K562 (cell line): ENCODE measurements at regions not wholly inside any gene's neighbourhood (a gene's known extent, or its start where the extent isn't known, plus 50 kb on each side); places are given as distances from the start of the nearest gene placed in this dataset.

ENCODE experiments used
- ATAC-seq: fragments of 200-7000 bp; cut with Tn5 transposase; 3 replicates; pipeline ENCODE4 v1.9.1; 2020; ENCODE audit warnings: moderate library complexity
- BruUV-seq: library from RNA; stranded (reverse); fragments of 400-500 nt; replicated peaks from 2 replicates; lab custom pipeline; 2021; lab: Mats Ljungman, UMichigan
- CTCF ChIA-PET: fragments of 300-600 bp; formaldehyde crosslinking; extraction: SDS; loops from one replicate; lab custom pipeline; 2021; ENCODE audit warnings: low intra/inter-chr PET ratio; lab: Yijun Ruan, JAX
- POLR2A ChIA-PET: fragments of 300-600, 350-650 bp; sonication (Branson Sonifier 250); formaldehyde crosslinking; extraction: SDS; loops from one replicate; lab custom pipeline; 2021; ENCODE audit warnings: antibody characterized with exemption, inconsistent platforms; lab: Yijun Ruan, JAX
- DNase-seq, 4 experiments: peaks; one replicate each; pipeline versions ENCODE4 v3.0.0 to v3.0.0-alpha.2; 2011 to 2018; ENCODE audit warnings: low spot score in 3 of 4, mixed read lengths in 3 of 4; ENCODE audit errors: extremely low read depth in 1 of 4
- FAIRE-seq: peaks from 2 replicates; lab custom pipeline; 2011; peaks lifted over from hg19 to GRCh38; lab: Jason Lieb, UNC
- H2AFZ ChIP-seq: 2 replicates; pipeline ENCODE4 v1.6.0; 2011; ENCODE audit warnings: low read depth, low read length, control low read depth, inconsistent platforms
- H3K27ac ChIP-seq: fragments of 200-600 bp; 3 replicates; pipeline ENCODE4 v1.8.0; 2011; ENCODE audit warnings: low read depth, mild to moderate bottlenecking, control low read depth, inconsistent platforms, low read length, moderate library complexity, mixed read lengths; ENCODE audit errors: extremely low read depth
- H3K27me3 ChIP-seq, 2 experiments: fragments of 300-600 bp in 1 of 2; 2 replicates in 1 of 2; 3 replicates in 1 of 2; pipeline versions ENCODE4 v1.6.0 to v1.8.0; 2011; ENCODE audit warnings: inconsistent platforms in 2 of 2, low read length in 2 of 2, mild to moderate bottlenecking in 1 of 2, mixed read lengths in 1 of 2, moderate library complexity in 1 of 2; ENCODE audit not compliant: control insufficient read depth in 2 of 2, insufficient read depth in 2 of 2
- H3K36me3 ChIP-seq: fragments of 300-600 bp; 3 replicates; pipeline ENCODE4 v1.8.0; 2011; ENCODE audit warnings: mild to moderate bottlenecking, low read length, inconsistent platforms; ENCODE audit not compliant: control insufficient read depth, insufficient read depth
- H3K4me1 ChIP-seq, 2 experiments: fragments of 200-600 bp in 1 of 2; replicated peaks in 1 of 2; 2 replicates in 1 of 2; 3 replicates in 1 of 2; pipeline versions ENCODE4 v1.5.1 to v1.8.0; 2011; ENCODE audit warnings: inconsistent platforms in 2 of 2, low read length in 2 of 2, mild to moderate bottlenecking in 1 of 2, mixed read lengths in 1 of 2, moderate library complexity in 1 of 2; ENCODE audit not compliant: control insufficient read depth in 2 of 2, insufficient read depth in 2 of 2
- H3K4me2 ChIP-seq: 2 replicates; pipeline ENCODE4 v1.6.1; 2011; ENCODE audit warnings: low read length, control low read depth, inconsistent platforms, mixed read lengths; ENCODE audit not compliant: insufficient read depth
- H3K4me3 ChIP-seq: fragments of 200-600 bp; sonication (generic), shearing (Covaris generic); 2 replicates; pipeline ENCODE4 v1.5.1; 2016; ENCODE audit warnings: control low read depth, inconsistent platforms
- H3K79me2 ChIP-seq: fragments of 200-600 bp; 3 replicates; pipeline ENCODE4 v1.8.0; 2011; ENCODE audit warnings: low read length, inconsistent platforms; ENCODE audit not compliant: control insufficient read depth, insufficient read depth
- H3K9ac ChIP-seq, 2 experiments: 2 replicates each; pipeline versions ENCODE4 v1.6.0 to v1.6.1; 2011; ENCODE audit warnings: low read depth in 2 of 2, low read length in 2 of 2, control low read depth in 1 of 2, inconsistent platforms in 1 of 2, mild to moderate bottlenecking in 1 of 2, mixed read lengths in 1 of 2; ENCODE audit not compliant: insufficient read depth in 1 of 2
- H3K9me1 ChIP-seq: one replicate; pipeline ENCODE4 v1.6.0; 2011; ENCODE audit warnings: inconsistent platforms, mild to moderate bottlenecking, low read length, moderate library complexity; ENCODE audit not compliant: control insufficient read depth, insufficient read depth
- H3K9me3 ChIP-seq: replicated peaks from 2 replicates; pipeline ENCODE4 v1.5.1; 2011; ENCODE audit warnings: low read depth, low read length, inconsistent platforms; ENCODE audit not compliant: control insufficient read depth, insufficient read depth
- H4K20me1 ChIP-seq: replicated peaks from 2 replicates; pipeline ENCODE4 v1.6.1; 2011; ENCODE audit warnings: low read length, inconsistent platforms, mixed read lengths; ENCODE audit not compliant: control insufficient read depth, insufficient read depth
- E2F5 ChIP-seq: sonication (generic); formaldehyde crosslinking; IDR thresholded peaks from 2 replicates; pipeline ENCODE4 v1.8.0; 2022; ENCODE audit warnings: mild to moderate bottlenecking, missing genetic modification reagents
- FOXJ2 ChIP-seq: fragments of 200-800 bp; sonication (Bioruptor generic); IDR thresholded peaks from 2 replicates; pipeline ENCODE4 v1.6.1; 2016; ENCODE audit warnings: missing genetic modification characterization, missing compliant biosample characterization
- POLR3G ChIP-seq: IDR thresholded peaks from 2 replicates; pipeline ENCODE4 v1.6.1; 2011; ENCODE audit not compliant: insufficient read length, insufficient replicate concordance; ENCODE audit errors: extremely low read depth
- SOX6 ChIP-seq: fragments of 450-650 bp; IDR thresholded peaks from 2 replicates; pipeline ENCODE4 v1.6.1; 2014; ENCODE audit warnings: mild to moderate bottlenecking
- WGBS: fragments of 100-300 bp; shearing (Covaris generic); methylation state at CpG from one replicate; pipeline ENCODE4 v1.1.6; 2016; ENCODE audit warnings: low coverage, mixed read lengths; ENCODE audit not compliant: insufficient coverage; ENCODE audit errors: missing lambda C conversion rate; 5-methylcytosine and 5-hydroxymethylcytosine counted together
- in situ Hi-C: fragments of 300-500 bp; cut with MboI; formaldehyde crosslinking; loops from 4 replicates; pipeline ENCODE4 v1.15.0; 2018; ENCODE audit warnings: inconsistent platforms, mixed read lengths
- intact Hi-C: fragments of 100-400 bp; cut with micrococcal nuclease; formaldehyde crosslinking; loops from 2 replicates; pipeline ENCODE4 v1.14.2; 2022
- TF ChIP-seq, protein P1 (sequence below): sonication (generic); formaldehyde crosslinking; IDR thresholded peaks from 2 replicates; pipeline ENCODE4 v1.8.1; 2023; ENCODE audit warnings: mild to moderate bottlenecking, missing genetic modification reagents

GRCh38 chr4:189299706-189300105, 641.0 kb upstream of the FRG1 start:
- H3K4me3 ChIP-seq = no peak overlapping the region
- ATAC-seq = no peak
- ChIA-PET CTCF (no interaction called here), POLR2A (no interaction called here)
- WGBS = 0% methylated on average over 5 of the region's 5 CpGs
- FAIRE-seq = no peak
- no peak overlapping the region for H3K9ac ChIP-seq
- in situ Hi-C loops = no loop called here
- no peak overlapping the region for H2AFZ ChIP-seq
- no peak overlapping the region for H3K27ac ChIP-seq
- intact Hi-C loops = no loop called here
- no peaks in the 10 kb centered on the region for H4K20me1 ChIP-seq
- no peaks in the 10 kb centered on the region for H3K9me3 ChIP-seq
- no peaks in the 10 kb centered on the region for H3K9me1 ChIP-seq
- no TSS peak for BruUV-seq
- no peaks in the 10 kb centered on the region for H3K27me3 ChIP-seq
- no peak for DNase-seq
- no peaks in the 10 kb centered on the region for H3K36me3 ChIP-seq
- H3K4me1 ChIP-seq = no peaks in the 10 kb centered on the region
- no peak for TF ChIP-seq SOX6
- TF ChIP-seq POLR3G = no peak
- TF ChIP-seq FOXJ2 (tag) = no peak
- TF ChIP-seq E2F5 (CRISPR knock-in tag) = no peak
- TF ChIP-seq, protein P1, sequence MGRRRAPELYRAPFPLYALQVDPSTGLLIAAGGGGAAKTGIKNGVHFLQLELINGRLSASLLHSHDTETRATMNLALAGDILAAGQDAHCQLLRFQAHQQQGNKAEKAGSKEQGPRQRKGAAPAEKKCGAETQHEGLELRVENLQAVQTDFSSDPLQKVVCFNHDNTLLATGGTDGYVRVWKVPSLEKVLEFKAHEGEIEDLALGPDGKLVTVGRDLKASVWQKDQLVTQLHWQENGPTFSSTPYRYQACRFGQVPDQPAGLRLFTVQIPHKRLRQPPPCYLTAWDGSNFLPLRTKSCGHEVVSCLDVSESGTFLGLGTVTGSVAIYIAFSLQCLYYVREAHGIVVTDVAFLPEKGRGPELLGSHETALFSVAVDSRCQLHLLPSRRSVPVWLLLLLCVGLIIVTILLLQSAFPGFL (CRISPR knock-in tag) = no peak
- no peak overlapping the region for H3K4me2 ChIP-seq
- no peaks in the 10 kb centered on the region for H3K79me2 ChIP-seq
